ENCODE measurements at regions not wholly inside any gene's neighbourhood (a gene's known extent, or its start where the extent isn't known, plus 50 kb on each side); places are given as distances from the start of the nearest gene placed in this dataset.
"Not testable (repeated sequence)": the region's sequence is repeated elsewhere in the genome, so short reads cannot be mapped to it uniquely, and the experiment has no call there.

GRCh38 chrX:98897191-98897590 is 1512.9 kb downstream of the PCDH19 start:
- Histone ChIP-seq H3K27ac (no peak overlapping the region), H3K4me1 (ENCODE audit: insufficient read depth) (no peaks in the 10 kb centered on the region), H3K4me2 (ENCODE audit: unreplicated experiment) (no peak overlapping the region), H3K36me3 (ENCODE audit: low read depth) (no peaks in the 10 kb centered on the region), H3K4me3 (no peak overlapping the region), H3K9me3 (ENCODE audit: low read depth) (no peaks in the 10 kb centered on the region), H3K9me2 (ENCODE audit: insufficient read depth) (no peaks in the 10 kb centered on the region), H2AFZ (no peak overlapping the region), H4K20me1 (ENCODE audit: insufficient read depth) (no peaks in the 10 kb centered on the region), H3K79me2 (ENCODE audit: insufficient read depth) (no peaks in the 10 kb centered on the region), H3K9ac (no peak overlapping the region), H3K27me3 (replicated peaks; ENCODE audit: insufficient read depth) (no peaks in the 10 kb centered on the region), H3F3A (ENCODE audit: insufficient read depth) (no peaks in the 10 kb centered on the region)
- DNase-seq, result no peak
- TF ChIP-seq EZH2phosphoT487 (IDR thresholded peaks at IDR 0.05; ENCODE audit: insufficient read depth, low read depth), result no peak
- no peak for TF ChIP-seq EZH2 (IDR thresholded peaks at IDR 0.05; ENCODE audit: insufficient read depth, poor library complexity, severe bottlenecking)
- in situ Hi-C loops (cut with MboI), result no loop called here
- WGBS, 2 experiments (ENCODE audit: low coverage in 1 of 2, low lambda C conversion rate in 2 of 2, missing lambda C conversion rate in 2 of 2), result 0 to 14% methylated on average over 1 of the region's 1 CpG

DNA sequence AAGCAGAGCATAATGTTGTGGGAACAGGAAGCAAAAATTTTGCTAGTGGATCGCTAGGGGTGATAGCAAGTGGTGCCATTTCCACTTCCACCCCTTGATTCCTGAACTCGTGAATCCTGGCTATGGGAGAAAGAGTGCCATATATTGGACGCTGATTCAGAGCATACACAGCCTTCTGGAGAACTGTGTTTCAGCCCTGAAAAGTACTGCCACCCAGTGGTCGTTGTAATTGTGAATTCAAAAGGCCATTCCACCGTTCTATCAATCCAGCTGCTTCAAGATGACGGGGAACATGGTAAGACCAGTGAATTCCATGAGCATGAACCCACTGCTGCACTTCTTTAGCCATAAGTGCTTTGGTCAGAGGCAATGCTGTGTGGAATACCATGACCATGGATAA is 1559.4 kb downstream of the PCDH19 start:
- H3K9me2 ChIP-seq (ENCODE audit: insufficient read depth); H3K4me2 ChIP-seq (ENCODE audit: unreplicated experiment); H3K4me3 ChIP-seq; H3K27ac ChIP-seq; H3K27me3 ChIP-seq (replicated peaks; ENCODE audit: insufficient read depth); H3K4me1 ChIP-seq (ENCODE audit: insufficient read depth); in situ Hi-C loops (cut with MboI); H3F3A ChIP-seq (ENCODE audit: insufficient read depth); H3K9ac ChIP-seq; H2AFZ ChIP-seq; H3K79me2 ChIP-seq (ENCODE audit: insufficient read depth); DNase-seq; H3K9me3 ChIP-seq (ENCODE audit: low read depth); H3K36me3 ChIP-seq (ENCODE audit: low read depth); H4K20me1 ChIP-seq (ENCODE audit: insufficient read depth): not testable (repeated sequence)
- 4 to 10% methylated on average over 4 to 6 of the region's 6 CpGs for WGBS, 2 experiments (ENCODE audit: low coverage in 1 of 2, low lambda C conversion rate in 2 of 2, missing lambda C conversion rate in 2 of 2)
